ENCODE measurements at regions not wholly inside any gene's neighbourhood (a gene's known extent, or its start where the extent isn't known, plus 50 kb on each side); places are given as distances from the start of the nearest gene placed in this dataset.

- DNase-seq (ENCODE audit: low read depth): no peak
- no peak overlapping the region for H3K4me3 ChIP-seq (ENCODE audit: low read depth, low read length)
Observed at GRCh38 chr12:4011597-4011996, 138.4 kb upstream of the PARP11 start.

GRCh38 chr12:4009979-4010704 lies 136.9 kb upstream of the PARP11 start:
- no peak overlapping the region for H3K4me3 ChIP-seq (ENCODE audit: low read depth, low read length)
- DNase-seq (ENCODE audit: low read depth): no peak

GRCh38 chr12:4006743-4007142 lies 133.5 kb upstream of the PARP11 start:
- no peak overlapping the region for H3K4me3 ChIP-seq (ENCODE audit: low read depth, low read length)
- DNase-seq (ENCODE audit: low read depth): no peak

- no peak overlapping the region for H3K4me3 ChIP-seq (ENCODE audit: low read depth, low read length)
- DNase-seq (ENCODE audit: low read depth): no peak
Observed at GRCh38 chr12:4005851-4006430, 132.7 kb upstream of the PARP11 start.

- H3K4me3 ChIP-seq (ENCODE audit: low read depth, low read length): no peak overlapping the region
- DNase-seq (ENCODE audit: low read depth): no peak
Observed at GRCh38 chr12:4003576-4003975, 130.4 kb upstream of the PARP11 start.

GRCh38 chr12:4002601-4003000 lies 129.4 kb upstream of the PARP11 start:
- no peak for DNase-seq (ENCODE audit: low read depth)
- H3K4me3 ChIP-seq (ENCODE audit: low read depth, low read length): no peak overlapping the region

GRCh38 chr12:4001841-4002240 lies 128.6 kb upstream of the PARP11 start:
- DNase-seq (ENCODE audit: low read depth): no peak
- no peak overlapping the region for H3K4me3 ChIP-seq (ENCODE audit: low read depth, low read length)

- H3K4me3 ChIP-seq (ENCODE audit: low read depth, low read length): no peak overlapping the region
- no peak for DNase-seq (ENCODE audit: low read depth)
Observed at GRCh38 chr12:4001031-4001430, 127.8 kb upstream of the PARP11 start.

GRCh38 chr12:3999904-4000303 lies 126.7 kb upstream of the PARP11 start:
- H3K4me3 ChIP-seq (ENCODE audit: low read depth, low read length): no peak overlapping the region
- DNase-seq (ENCODE audit: low read depth): no peak

GRCh38 chr12:3998968-3999792 lies 126.0 kb upstream of the PARP11 start:
- H3K4me3 ChIP-seq (ENCODE audit: low read depth, low read length): no peak overlapping the region
- DNase-seq (ENCODE audit: low read depth): no peak

GRCh38 chr12:3998397-3998796 lies 125.2 kb upstream of the PARP11 start:
- no peak overlapping the region for H3K4me3 ChIP-seq (ENCODE audit: low read depth, low read length)
- DNase-seq (ENCODE audit: low read depth): no peak

- no peak overlapping the region for H3K4me3 ChIP-seq (ENCODE audit: low read depth, low read length)
Observed at GRCh38 chr12:3996322-3996721, 123.1 kb upstream of the PARP11 start.

GRCh38 chr12:3995306-3995705 lies 122.1 kb upstream of the PARP11 start:
- H3K4me3 ChIP-seq (ENCODE audit: low read depth, low read length): no peak overlapping the region
- DNase-seq (ENCODE audit: low read depth): no peak

More at GRCh38 chr12:3996322-3996721, 123.1 kb upstream of the PARP11 start:
- DNase-seq (ENCODE audit: low read depth): no peak

- no peak for DNase-seq (ENCODE audit: low read depth)
Observed at GRCh38 chr12:3994500-3994899, 121.3 kb upstream of the PARP11 start.

GRCh38 chr12:3992945-3993344 lies 119.7 kb upstream of the PARP11 start:
- no peak for DNase-seq (ENCODE audit: low read depth)
- H3K4me3 ChIP-seq (ENCODE audit: low read depth, low read length): no peak overlapping the region

More at GRCh38 chr12:3994500-3994899, 121.3 kb upstream of the PARP11 start:
- no peak overlapping the region for H3K4me3 ChIP-seq (ENCODE audit: low read depth, low read length)

GRCh38 chr12:3991798-3992580 lies 118.8 kb upstream of the PARP11 start:
- no peak overlapping the region for H3K4me3 ChIP-seq (ENCODE audit: low read depth, low read length)
- DNase-seq (ENCODE audit: low read depth): no peak

- H3K4me3 ChIP-seq (ENCODE audit: low read depth, low read length): no peak overlapping the region
- DNase-seq (ENCODE audit: low read depth): no peak
Observed at GRCh38 chr12:3990501-3991280, 117.5 kb upstream of the PARP11 start.

GRCh38 chr12:3989218-3989550 lies 116.0 kb upstream of the PARP11 start:
- DNase-seq (ENCODE audit: low read depth): no peak
- H3K4me3 ChIP-seq (ENCODE audit: low read depth, low read length): no peak overlapping the region

Data from skeletal muscle cell (primary cell).